CD4-positive, alpha-beta T cell (primary cell): ENCODE measurements at regions not wholly inside any gene's neighbourhood (a gene's known extent, or its start where the extent isn't known, plus 50 kb on each side); places are given as distances from the start of the nearest gene placed in this dataset.

Experiments used
- ATAC-seq: fragments of 200-7000 bp; cut with Tn5 transposase; one replicate; pipeline ENCODE4 v1.10.0; 2022; ENCODE audit warnings: mild to moderate bottlenecking; ENCODE audit not compliant: poor library complexity
- CTCF ChIA-PET: fragments of 350-600 bp; sonication (Branson Sonifier 250); formaldehyde crosslinking; loops from one replicate; lab custom pipeline; 2021; ENCODE audit warnings: antibody characterized with exemption, inconsistent platforms; lab: Charles Lee
- POLR2A ChIA-PET: fragments of 350-600 bp; sonication (Branson Sonifier 250); formaldehyde crosslinking; loops from one replicate; lab custom pipeline; 2021; ENCODE audit warnings: antibody characterized with exemption, inconsistent platforms; lab: Charles Lee
- DNase-seq, 14 experiments: peaks; one replicate each; pipeline ENCODE4 v3.0.0-alpha.2; 2013 to 2020; ENCODE audit warnings: mixed read lengths in 2 of 14
- H3K27ac ChIP-seq, 2 donors: one replicate each; pipeline versions ENCODE4 v1.5.1 to v1.7.0; 2013; ENCODE audit warnings: low read length in 2 of 2, low read depth in 1 of 2, mild to moderate bottlenecking in 1 of 2
- H3K27me3 ChIP-seq, 2 experiments: 1 replicate in 1 of 2; 2 replicates in 1 of 2; pipeline versions ENCODE4 v1.6.1 to v1.7.0; 2013; ENCODE audit warnings: low read length in 2 of 2, control low read depth in 1 of 2, mild to moderate bottlenecking in 1 of 2, moderate library complexity in 1 of 2; ENCODE audit not compliant: insufficient read depth in 2 of 2, control insufficient read depth in 1 of 2
- H3K36me3 ChIP-seq: one replicate; pipeline ENCODE4 v1.6.1; 2013; ENCODE audit warnings: low read length, control low read depth; ENCODE audit not compliant: insufficient read depth
- H3K4me1 ChIP-seq: one replicate; pipeline ENCODE4 v1.6.1; 2013; ENCODE audit warnings: low read length, control low read depth; ENCODE audit not compliant: insufficient read depth
- H3K4me3 ChIP-seq: one replicate; pipeline ENCODE4 v1.5.1; 2013; ENCODE audit warnings: mild to moderate bottlenecking, low read length, moderate library complexity
- H3K9me3 ChIP-seq, 2 experiments: 1 replicate in 1 of 2; 2 replicates in 1 of 2; pipeline versions ENCODE4 v1.6.1 to v1.7.0; 2013; ENCODE audit warnings: low read length in 2 of 2, mild to moderate bottlenecking in 2 of 2, control low read depth in 1 of 2, moderate library complexity in 1 of 2; ENCODE audit not compliant: control insufficient read depth in 1 of 2, insufficient read depth in 1 of 2
- H3K27ac Mint-ChIP-seq: one replicate; pipeline ENCODE4 v1.8.0; 2020; ENCODE audit warnings: mixed read lengths
- H3K27me3 Mint-ChIP-seq: one replicate; pipeline ENCODE4 v1.8.0; 2021; ENCODE audit warnings: mixed read lengths
- H3K36me3 Mint-ChIP-seq: one replicate; pipeline ENCODE4 v1.8.0; 2021; ENCODE audit warnings: low read depth, mixed read lengths
- H3K4me1 Mint-ChIP-seq: one replicate; pipeline ENCODE4 v1.8.0; 2021; ENCODE audit warnings: low read depth, mixed read lengths
- H3K4me3 Mint-ChIP-seq: one replicate; pipeline ENCODE4 v1.8.0; 2020; ENCODE audit warnings: mild to moderate bottlenecking, mixed read lengths
- H3K9me3 Mint-ChIP-seq: one replicate; pipeline ENCODE4 v1.8.0; 2020; ENCODE audit warnings: mixed read lengths
- CTCF ChIP-seq: fragments of 200-600 bp; IDR thresholded peaks from one replicate; pipeline ENCODE4 v1.8.0; 2022; ENCODE audit warnings: antibody characterized with exemption, mild to moderate bottlenecking
- intact Hi-C, 2 experiments: fragments of 100-400 bp; cut with DNase I in 1 of 2; cut with micrococcal nuclease in 1 of 2; formaldehyde crosslinking; loops; one replicate each; pipeline versions ENCODE4 v1.15.1 to v1.9.0; 2023 to 2025; cut with DNase I, micrococcal nuclease

- H3K27ac Mint-ChIP-seq: no peak overlapping the region
- no peak for ATAC-seq
- CTCF ChIA-PET: no interaction called here
Measured at GRCh38 chr16:11465675-11466074, 120.4 kb downstream of the RMI2 start.

GRCh38 chr16:11470676-11471415 is 115.9 kb downstream of the LITAF start:
- Histone ChIP-seq H3K4me1 (no peaks in the 10 kb centered on the region), H3K36me3 (no peaks in the 10 kb centered on the region), H3K27ac (no peak overlapping the region), H3K9me3 (no peaks in the 10 kb centered on the region), H3K27me3 (no peaks in the 10 kb centered on the region), H3K4me3 (no peak overlapping the region)
- H3K4me1 Mint-ChIP-seq: no peaks in the 10 kb centered on the region
- no peak for TF ChIP-seq CTCF
- DNase-seq (no peak), ATAC-seq (no peak)
- intact Hi-C loops: no loop called here
- H3K27me3 Mint-ChIP-seq: no peaks in the 10 kb centered on the region
- no peak overlapping the region for H3K4me3 Mint-ChIP-seq
- no peaks in the 10 kb centered on the region for H3K9me3 Mint-ChIP-seq
- no peaks in the 10 kb centered on the region for H3K36me3 Mint-ChIP-seq
- H3K27ac Mint-ChIP-seq: no peak overlapping the region
- POLR2A ChIA-PET: no interaction called here
- CTCF ChIA-PET: no interaction called here

More at GRCh38 chr16:11465675-11466074, 120.4 kb downstream of the RMI2 start:
- Histone ChIP-seq H3K27me3 (no peaks in the 10 kb centered on the region), H3K36me3 (no peaks in the 10 kb centered on the region), H3K4me3 (no peak overlapping the region), H3K27ac (no peak overlapping the region), H3K4me1 (no peaks in the 10 kb centered on the region), H3K9me3 (no peaks in the 10 kb centered on the region)
- H3K27me3 Mint-ChIP-seq: no peaks in the 10 kb centered on the region
- no peaks in the 10 kb centered on the region for H3K9me3 Mint-ChIP-seq
- DNase-seq: no peak
- no peak overlapping the region for H3K4me3 Mint-ChIP-seq
- no peaks in the 10 kb centered on the region for H3K4me1 Mint-ChIP-seq
- POLR2A ChIA-PET: interaction anchor here (1.3 kb wide), 1 partner anchor 12 kb away, joined by 3 read pairs; no protein-coding TSS in a partner anchor
- intact Hi-C loops: no loop called here
- TF ChIP-seq CTCF: no peak
- H3K36me3 Mint-ChIP-seq: no peaks in the 10 kb centered on the region

GRCh38 chr16:11471548-11471947 is 115.2 kb downstream of the LITAF start:
- Mint-ChIP-seq H3K27ac (no peak overlapping the region), H3K4me3 (no peak overlapping the region), H3K27me3 (no peaks in the 10 kb centered on the region), H3K36me3 (no peaks in the 10 kb centered on the region), H3K4me1 (no peaks in the 10 kb centered on the region), H3K9me3 (no peaks in the 10 kb centered on the region)
- Histone ChIP-seq H3K4me3 (no peak overlapping the region), H3K36me3 (no peaks in the 10 kb centered on the region), H3K4me1 (no peaks in the 10 kb centered on the region), H3K9me3 (no peaks in the 10 kb centered on the region), H3K27me3 (no peaks in the 10 kb centered on the region), H3K27ac (no peak overlapping the region)
- ChIA-PET CTCF (no interaction called here), POLR2A (interaction anchor here (0.6 kb wide), 1 partner anchor 741 kb away, joined by 3 read pairs; no protein-coding TSS in a partner anchor)
- TF ChIP-seq CTCF: no peak
- DNase-seq (no peak), ATAC-seq (no peak)
- intact Hi-C loops: no loop called here
